Gastroesophageal sphincter (tissue), 4 donors: ENCODE measurements at regions not wholly inside any gene's neighbourhood (a gene's known extent, or its start where the extent isn't known, plus 50 kb on each side); places are given as distances from the start of the nearest gene placed in this dataset.

Experiments used
- ATAC-seq: fragments of 150-250 bp; one replicate; pipeline ENCODE4 v1.9.1; 2016; ENCODE audit warnings: mild to moderate bottlenecking, moderate library complexity
- H3K27ac ChIP-seq, 4 donors: fragments of 200-600 bp; sonication (generic) in 3 of 4; 1 replicate in 3 of 4; 2 replicates in 1 of 4; pipeline ENCODE4 v1.5.1; 2016 to 2019
- H3K27me3 ChIP-seq: fragments of 200-600 bp; sonication (generic); one replicate; pipeline ENCODE4 v1.5.1; 2019
- H3K36me3 ChIP-seq, 2 donors: fragments of 200-600 bp; sonication (generic); one replicate each; pipeline ENCODE4 v1.5.1; 2019; ENCODE audit warnings: control low read depth in 1 of 2
- H3K4me1 ChIP-seq, 3 donors: fragments of 200-600 bp; sonication (generic); 1 replicate in 2 of 3; 2 replicates in 1 of 3; pipeline ENCODE4 v1.5.1; 2016 to 2019; ENCODE audit warnings: control low read depth in 2 of 3
- H3K4me3 ChIP-seq, 2 donors: fragments of 200-600 bp; sonication (generic); one replicate each; pipeline ENCODE4 v1.5.1; 2019; ENCODE audit warnings: mild to moderate bottlenecking in 1 of 2, moderate library complexity in 1 of 2
- H3K9me3 ChIP-seq, 3 donors: fragments of 200-600 bp; sonication (generic); one replicate each; pipeline ENCODE4 v1.5.1; 2017 to 2019; ENCODE audit warnings: control low read depth in 2 of 3
- CTCF ChIP-seq, 4 experiments: fragments of 200-600 bp in 2 of 4; fragments of 450-650 bp in 2 of 4; sonication (generic) in 1 of 4; IDR thresholded peaks; one replicate each; pipeline ENCODE4 v1.5.1; 2017 to 2019; ENCODE audit warnings: antibody characterized with exemption in 4 of 4, mild to moderate bottlenecking in 2 of 4, moderate library complexity in 2 of 4
- EP300 ChIP-seq: sonication (generic); formaldehyde crosslinking; IDR thresholded peaks from one replicate; pipeline ENCODE4 v1.6.1; 2017; ENCODE audit warnings: antibody characterized with exemption, mild to moderate bottlenecking
- POLR2A ChIP-seq, 2 donors: fragments of 450-650 bp; IDR thresholded peaks; one replicate each; pipeline ENCODE4 v1.6.1; 2017; ENCODE audit warnings: antibody characterized with exemption in 2 of 2, mild to moderate bottlenecking in 2 of 2, moderate library complexity in 1 of 2
- POLR2AphosphoS5 ChIP-seq: sonication (generic); formaldehyde crosslinking; IDR thresholded peaks from one replicate; pipeline ENCODE4 v1.6.1; 2017; ENCODE audit warnings: antibody characterized with exemption
- WGBS, 2 donors: methylation state at CpG; one replicate each; pipeline ENCODE4 v1.1.5; 2018; ENCODE audit warnings: low coverage in 1 of 2; 5-methylcytosine and 5-hydroxymethylcytosine counted together

- Histone ChIP-seq H3K4me1 (peaks cover 0 to 10% (median 4%) of the 10 kb centered on the region in 3 donors), H3K4me3 (no peak overlapping the region), H3K27me3 (no peaks in the 10 kb centered on the region), H3K9me3 (no peaks in the 10 kb centered on the region), H3K27ac (no peak overlapping the region), H3K36me3 (no peaks in the 10 kb centered on the region)
- ATAC-seq: no peak
- TF ChIP-seq CTCF (IDR thresholded peaks at IDR 0.05) (no peak), POLR2AphosphoS5 (no peak), EP300 (no peak)
- WGBS, 2 donors: 81 to 85% methylated on average over 6 to 8 of the region's 9 CpGs
Observed at GRCh38 chr6:137416376-137417109, 77.7 kb downstream of the OLIG3 start.

GRCh38 chr6:137415834-137416190 lies 78.4 kb downstream of the OLIG3 start:
- Histone ChIP-seq H3K27ac (peak overlapping the region in 3 of 4 donors; percentile 40 to 74 (median 70)), H3K27me3 (no peaks in the 10 kb centered on the region), H3K4me3 (peak overlapping the region in 1 of 2 donors; percentile 49), H3K4me1 (peaks cover 0 to 10% (median 4%) of the 10 kb centered on the region in 3 donors), H3K9me3 (no peaks in the 10 kb centered on the region), H3K36me3 (no peaks in the 10 kb centered on the region)
- WGBS, 2 donors: 48 to 81% methylated on average over 4 to 5 of the region's 5 CpGs
- TF ChIP-seq EP300 (no peak), CTCF (IDR thresholded peaks at IDR 0.05) (no peak), POLR2A (IDR thresholded peaks at IDR 0.05) (no peak), POLR2AphosphoS5 (no peak)
- no peak for ATAC-seq

GRCh38 chr6:137415127-137415833 lies 78.9 kb downstream of the OLIG3 start:
- H3K9me3 ChIP-seq: no peaks in the 10 kb centered on the region

GRCh38 chr6:137414599-137414998 lies 79.6 kb downstream of the OLIG3 start:
- no peak for ATAC-seq
- H3K4me3 ChIP-seq: peak overlapping the region in 1 of 2 donors; percentile 49
- no peak overlapping the region for H3K27ac ChIP-seq
- TF ChIP-seq POLR2A (IDR thresholded peaks at IDR 0.05): no peak
- no peak for TF ChIP-seq EP300
- TF ChIP-seq CTCF (IDR thresholded peaks at IDR 0.05): no peak
- TF ChIP-seq POLR2AphosphoS5: no peak
- 56 to 70% methylated on average over 4 to 7 of the region's 7 CpGs for WGBS, 2 donors
- H3K27me3 ChIP-seq: no peaks in the 10 kb centered on the region
- H3K9me3 ChIP-seq: no peaks in the 10 kb centered on the region
- H3K4me1 ChIP-seq: peaks cover 0 to 10% (median 4%) of the 10 kb centered on the region in 3 donors
- H3K36me3 ChIP-seq: no peaks in the 10 kb centered on the region

More at GRCh38 chr6:137415127-137415833, 78.9 kb downstream of the OLIG3 start:
- no peaks in the 10 kb centered on the region for H3K27me3 ChIP-seq
- peaks cover 0 to 10% (median 4%) of the 10 kb centered on the region in 3 donors for H3K4me1 ChIP-seq
- no peaks in the 10 kb centered on the region for H3K36me3 ChIP-seq
- TF ChIP-seq POLR2A (IDR thresholded peaks at IDR 0.05) (no peak), CTCF (IDR thresholded peaks at IDR 0.05) (peak; percentile 35 to 71 (median 58))
- H3K27ac ChIP-seq: peak overlapping the region in 3 of 4 donors; percentile 40 to 74 (median 70)
- ATAC-seq: peak; percentile 79
- H3K4me3 ChIP-seq: peak overlapping the region; percentile 47 to 49
- WGBS, 2 donors: 0 to 4% methylated on average over 6 to 25 of the region's 25 CpGs

GRCh38 chr6:137413482-137413881 lies 80.7 kb downstream of the OLIG3 start:
- WGBS, 2 donors: 26 to 58% methylated on average over 2 to 3 of the region's 3 CpGs
- H3K4me1 ChIP-seq: peaks cover 0 to 10% (median 4%) of the 10 kb centered on the region in 3 donors
- ATAC-seq: no peak

More at GRCh38 chr6:137413482-137413881, 80.7 kb downstream of the OLIG3 start:
- no peaks in the 10 kb centered on the region for H3K36me3 ChIP-seq
- H3K4me3 ChIP-seq: no peak overlapping the region
- H3K27me3 ChIP-seq: no peaks in the 10 kb centered on the region
- no peak for TF ChIP-seq EP300
- TF ChIP-seq POLR2AphosphoS5: no peak
- TF ChIP-seq CTCF (IDR thresholded peaks at IDR 0.05): no peak
- TF ChIP-seq POLR2A (IDR thresholded peaks at IDR 0.05): no peak
- H3K9me3 ChIP-seq: no peaks in the 10 kb centered on the region
- H3K27ac ChIP-seq: no peak overlapping the region
